ENCODE measurements at regions not wholly inside any gene's neighbourhood (a gene's known extent, or its start where the extent isn't known, plus 50 kb on each side); places are given as distances from the start of the nearest gene placed in this dataset.

DNA sequence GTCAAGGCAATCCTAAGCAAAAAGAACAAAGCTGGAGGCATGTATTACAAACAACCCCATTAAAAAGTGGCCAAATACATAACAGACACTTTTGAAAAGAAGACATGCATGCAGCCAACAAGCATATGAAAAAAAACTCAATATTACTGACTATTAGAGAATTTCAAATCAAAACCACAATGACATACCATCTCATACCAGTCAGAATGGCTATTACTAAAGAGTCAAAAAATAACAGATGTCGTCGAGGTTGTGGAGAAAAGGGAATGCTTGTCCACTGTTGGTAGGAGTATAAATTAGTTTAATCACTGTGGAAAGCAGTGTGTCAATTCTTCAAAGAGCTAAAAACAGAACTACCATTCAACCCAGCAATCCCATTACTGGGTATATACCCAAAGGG is 604.6 kb upstream of the GRIA3 start:
- TF ChIP-seq POLR2A (IDR thresholded peaks at IDR 0.05) (no peak), CTCF (IDR thresholded peaks at IDR 0.05) (no peak), EP300 (IDR thresholded peaks at IDR 0.05) (no peak)
